ENCODE measurements at regions not wholly inside any gene's neighbourhood (a gene's known extent, or its start where the extent isn't known, plus 50 kb on each side); places are given as distances from the start of the nearest gene placed in this dataset.
"Not testable (repeated sequence)": the region's sequence is repeated elsewhere in the genome, so short reads cannot be mapped to it uniquely, and the experiment has no call there.

- no peak for DNase-seq (ENCODE audit: low read depth in 2 of 2)
These were observed 528.7 kb upstream of the DPP6 start for GRCh38 chr7:153523320-153524015.

GRCh38 chr7:153524070-153524601, 528.1 kb upstream of the DPP6 start:
- DNase-seq (ENCODE audit: low read depth in 2 of 2), result no peak

DNA sequence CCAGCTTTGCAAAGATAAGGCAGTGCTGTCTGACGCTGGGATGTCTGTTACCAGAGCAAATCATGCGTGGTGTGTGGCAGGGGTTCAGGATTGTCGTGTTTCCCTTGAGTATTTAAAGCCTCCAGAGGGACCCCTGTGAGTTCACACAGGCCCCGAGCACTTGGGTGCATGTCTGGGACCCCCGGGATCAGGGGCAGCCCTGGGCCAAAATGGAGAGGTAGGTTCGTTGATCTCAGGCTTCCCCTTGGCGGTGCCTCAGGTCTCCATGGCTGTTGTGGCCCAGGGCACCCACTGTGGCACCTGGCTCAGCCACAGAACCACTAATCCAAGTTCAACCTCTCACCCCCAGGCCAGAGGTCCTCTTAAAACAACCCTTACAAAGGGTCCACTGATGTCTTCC, 523.1 kb upstream of the DPP6 start:
- DNase-seq (ENCODE audit: low read depth in 2 of 2), result no peak

GRCh38 chr7:153529651-153530165, 522.5 kb upstream of the DPP6 start:
- no peak for DNase-seq (ENCODE audit: low read depth in 2 of 2)

DNA sequence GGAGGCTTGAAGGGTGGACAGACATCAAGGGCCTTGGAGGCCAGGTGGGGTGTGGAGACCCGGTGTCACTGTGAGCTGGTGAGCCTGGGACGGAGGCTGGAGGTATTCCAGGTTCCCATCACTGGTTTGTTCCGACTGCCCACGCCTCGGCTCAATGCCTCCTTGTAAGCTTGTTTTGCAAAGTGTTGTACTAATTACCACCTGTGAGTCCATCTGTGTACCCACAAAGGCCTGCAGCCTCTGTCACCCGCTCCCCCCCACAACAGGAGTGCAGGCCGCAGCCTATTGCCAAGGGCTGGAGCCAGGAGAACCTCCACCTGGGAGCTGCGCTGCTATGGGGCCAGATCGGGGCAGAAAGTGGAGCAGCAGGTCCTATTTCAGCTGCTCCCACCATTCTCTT, 521.8 kb upstream of the DPP6 start:
- no peak for DNase-seq (ENCODE audit: low read depth in 2 of 2)

GRCh38 chr7:153532326-153532725, 519.9 kb upstream of the DPP6 start:
- no peak for DNase-seq (ENCODE audit: low read depth in 2 of 2)

- no peak for DNase-seq (ENCODE audit: low read depth in 2 of 2)
These were observed 514.9 kb upstream of the DPP6 start for GRCh38 chr7:153537271-153537670.

GRCh38 chr7:153541903-153542302, 510.3 kb upstream of the DPP6 start:
- no peak for DNase-seq (ENCODE audit: low read depth in 2 of 2)

DNA sequence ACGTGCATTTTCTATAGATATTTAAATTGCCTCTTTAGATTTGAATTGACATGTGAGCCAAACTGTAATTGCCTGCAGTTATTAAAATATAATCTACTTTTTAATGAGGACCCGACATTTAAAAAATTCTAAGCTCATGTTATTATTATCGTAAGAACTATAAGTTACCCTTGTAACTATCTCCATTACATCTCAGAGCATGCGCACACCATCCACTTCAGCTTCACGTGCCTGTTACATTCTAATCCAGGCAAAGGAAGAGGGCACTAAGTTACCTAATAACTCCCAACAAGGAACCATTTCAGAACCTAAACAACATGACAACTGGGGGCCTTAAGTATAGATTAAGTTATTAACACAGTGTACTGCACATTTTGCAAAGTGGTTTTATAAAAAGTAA, 509.0 kb upstream of the DPP6 start:
- DNase-seq (ENCODE audit: low read depth in 2 of 2), result no peak

DNA sequence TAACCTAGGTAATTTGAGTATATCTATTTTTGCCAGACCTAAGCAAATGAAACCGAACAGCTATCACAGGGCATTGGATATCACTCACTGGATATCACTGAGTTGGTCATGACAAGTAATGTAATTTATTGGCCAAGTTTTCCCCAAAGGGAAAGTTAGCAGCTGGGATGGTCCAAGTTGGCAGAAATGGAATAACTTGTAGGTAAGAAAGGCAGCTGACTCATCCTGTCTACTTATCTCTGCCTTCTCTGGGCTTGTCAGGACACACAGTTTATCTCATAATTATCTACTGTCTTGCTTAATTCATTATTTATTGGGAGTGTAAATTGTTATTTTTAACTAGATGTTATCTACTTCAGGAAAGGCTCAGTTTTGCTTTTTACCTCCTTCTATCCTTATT, 502.0 kb upstream of the DPP6 start:
- DNase-seq (ENCODE audit: low read depth in 2 of 2), result no peak

DNA sequence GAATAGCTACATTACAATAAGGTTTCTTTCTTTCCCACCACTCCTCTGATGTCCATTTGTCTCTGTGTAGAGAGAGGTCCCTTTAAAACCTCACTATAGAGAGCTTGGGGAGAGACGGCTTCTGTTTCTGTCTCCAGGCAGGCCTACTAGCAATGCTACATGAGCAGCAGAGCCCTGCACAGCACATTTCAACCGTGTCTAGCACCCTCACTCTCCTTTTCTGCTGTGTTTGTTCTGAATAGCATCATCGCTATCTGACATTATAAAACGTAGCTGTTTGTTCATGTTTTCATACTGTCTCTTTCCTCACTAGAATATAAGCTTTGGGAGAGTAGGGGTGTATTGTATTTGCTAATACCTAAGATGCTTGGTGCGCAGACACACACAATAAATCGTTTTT, 487.8 kb upstream of the DPP6 start:
- no peak for DNase-seq (ENCODE audit: low read depth in 2 of 2)

- no peak for DNase-seq (ENCODE audit: low read depth in 2 of 2)
These were observed 485.9 kb upstream of the DPP6 start for GRCh38 chr7:153566324-153566723.

DNA sequence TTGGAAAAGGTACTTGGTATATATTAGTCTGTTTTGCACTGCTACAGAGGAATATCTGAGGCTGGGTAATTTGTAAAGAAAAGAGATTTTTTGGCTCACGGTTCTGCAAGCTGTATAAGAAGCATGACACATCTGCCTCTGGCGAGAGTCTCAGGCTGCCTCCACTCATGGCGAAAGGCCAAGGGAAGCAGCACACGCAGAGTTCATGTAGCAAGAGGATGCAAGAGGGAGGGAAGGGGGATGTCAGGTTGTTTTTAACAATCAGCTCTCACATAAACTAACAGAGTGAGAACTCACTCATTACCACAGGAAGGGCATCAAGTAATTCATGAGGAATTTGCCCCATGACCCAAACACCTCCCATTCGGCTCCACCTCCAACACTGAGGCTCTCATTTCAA, 484.8 kb upstream of the DPP6 start:
- no peak for DNase-seq (ENCODE audit: low read depth in 2 of 2)

DNA sequence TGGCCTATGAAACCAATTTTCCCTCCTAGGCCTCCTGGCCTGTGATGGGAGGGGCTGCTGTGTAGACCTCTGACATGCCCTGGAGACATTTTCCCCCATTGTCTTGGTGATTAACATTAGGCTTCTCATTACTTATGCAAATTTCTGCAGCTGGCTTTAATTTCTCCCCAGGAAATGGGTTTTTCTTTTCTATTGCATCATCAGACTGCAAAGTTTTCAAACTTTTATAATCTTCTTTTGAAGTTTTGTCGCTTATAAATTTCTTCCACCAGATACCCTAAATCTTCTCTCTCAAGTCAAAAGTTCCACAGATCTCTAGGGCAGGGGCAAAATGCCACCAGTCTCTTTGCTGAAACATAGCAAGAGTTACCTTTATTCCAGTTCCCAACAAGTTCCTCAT, 482.7 kb upstream of the DPP6 start:
- not testable (repeated sequence) for DNase-seq (ENCODE audit: low read depth in 2 of 2)

DNA sequence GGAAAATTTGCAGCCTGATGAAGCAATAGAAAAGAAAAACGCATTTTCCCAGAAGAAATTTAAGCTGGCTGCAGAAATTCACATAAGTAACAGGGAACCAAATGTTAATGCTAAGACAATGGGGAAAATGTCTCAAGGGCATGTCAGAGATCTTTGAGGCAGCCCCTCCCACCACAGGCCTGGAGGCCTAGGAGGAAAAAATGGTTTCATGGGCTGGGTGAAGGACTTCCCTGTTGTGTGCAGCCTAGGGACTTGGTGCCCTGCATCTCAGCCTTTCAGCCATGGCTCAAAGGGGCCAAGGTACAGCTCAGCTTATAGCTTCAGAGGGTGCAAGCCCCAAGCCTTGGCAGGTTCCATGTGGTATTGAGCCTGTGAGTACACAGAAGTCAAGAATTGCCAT, 476.1 kb upstream of the DPP6 start:
- DNase-seq (ENCODE audit: low read depth in 2 of 2), result no peak

- DNase-seq (ENCODE audit: low read depth in 2 of 2), result no peak
These were observed 470.8 kb upstream of the DPP6 start for GRCh38 chr7:153581419-153581818.

DNA sequence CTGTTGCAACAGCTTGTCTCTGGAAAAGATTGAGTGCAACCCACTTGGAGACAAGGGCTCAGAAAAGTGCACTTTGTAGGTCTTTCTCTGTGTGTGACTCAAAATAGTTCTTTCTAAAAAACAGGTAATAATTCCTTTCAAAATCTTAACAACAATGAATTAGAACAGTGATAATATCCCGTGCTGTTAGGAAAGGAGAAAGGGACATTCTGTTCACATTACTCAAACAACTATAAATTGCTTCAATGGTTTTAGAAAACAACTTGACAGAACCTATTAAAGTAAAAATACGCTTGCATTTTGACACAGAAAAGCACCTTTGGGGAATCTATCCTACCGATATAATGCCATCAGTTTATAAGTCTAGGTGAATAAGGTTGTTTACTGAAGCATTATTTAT, 468.1 kb upstream of the DPP6 start:
- DNase-seq (ENCODE audit: low read depth in 2 of 2), result no peak

DNA sequence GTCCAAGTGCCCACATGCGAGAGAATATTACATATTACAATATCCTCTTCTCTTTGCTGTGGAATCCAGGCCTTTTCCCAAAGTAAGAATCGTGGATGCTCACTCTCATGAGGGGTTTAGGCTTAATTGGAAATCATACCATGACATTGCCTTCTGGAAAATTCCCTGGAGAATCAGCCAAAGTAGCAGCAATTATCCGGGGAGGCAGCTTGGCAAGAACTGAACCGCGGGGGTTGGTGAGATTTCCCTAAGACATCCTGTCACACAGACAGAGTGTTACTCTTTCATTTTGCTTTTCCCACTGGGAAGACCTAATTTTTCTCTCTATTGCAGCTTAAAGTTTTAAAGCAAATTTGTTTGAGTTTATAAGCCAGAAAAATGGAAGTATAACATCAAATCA, 463.6 kb upstream of the DPP6 start:
- no peak for DNase-seq (ENCODE audit: low read depth in 2 of 2)

GRCh38 chr7:153590136-153590535, 462.1 kb upstream of the DPP6 start:
- no peak for DNase-seq (ENCODE audit: low read depth in 2 of 2)

- no peak for DNase-seq (ENCODE audit: low read depth in 2 of 2)
These were observed 461.6 kb upstream of the DPP6 start for GRCh38 chr7:153590571-153590970.

DNA sequence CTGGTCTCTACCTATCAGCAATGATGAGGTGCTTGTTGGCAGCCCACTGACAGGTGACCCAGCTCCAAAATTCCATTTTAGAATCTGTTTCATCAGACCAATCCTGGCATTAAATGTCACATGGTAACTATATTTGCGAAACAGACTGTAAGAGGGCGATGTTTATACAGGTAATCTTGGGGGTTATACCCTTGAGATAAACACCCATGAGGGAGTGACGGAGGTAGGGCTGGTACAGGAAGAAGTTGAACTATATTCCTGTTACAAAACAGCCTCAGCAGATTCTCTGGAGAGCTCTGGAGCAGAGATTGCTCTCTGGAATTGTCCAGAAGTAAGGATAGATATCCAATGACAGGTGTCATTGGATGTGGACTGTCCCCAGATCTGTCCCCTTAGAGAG, 444.8 kb upstream of the DPP6 start:
- no peak for DNase-seq (ENCODE audit: low read depth in 2 of 2)

GRCh38 chr7:153616711-153617325, 435.4 kb upstream of the DPP6 start:
- DNase-seq (ENCODE audit: low read depth in 2 of 2), result no peak

GRCh38 chr7:153627323-153627722, 424.9 kb upstream of the DPP6 start:
- DNase-seq (ENCODE audit: low read depth in 2 of 2), result no peak
